B cell (primary cell): ENCODE measurements at regions not wholly inside any gene's neighbourhood (a gene's known extent, or its start where the extent isn't known, plus 50 kb on each side); places are given as distances from the start of the nearest gene placed in this dataset.

ENCODE experiments used
- ATAC-seq: fragments of 200-7000 bp; cut with Tn5 transposase; one replicate; pipeline ENCODE4 v1.10.0; 2021; ENCODE audit warnings: low read depth, mild to moderate bottlenecking, moderate number of reproducible peaks, moderate library complexity
- CTCF ChIA-PET: fragments of 350-600 bp; sonication (Branson Sonifier 250); formaldehyde crosslinking; loops from one replicate; lab custom pipeline; 2021; ENCODE audit warnings: antibody characterized with exemption, inconsistent platforms; lab: Charles Lee
- POLR2A ChIA-PET: fragments of 350-600 bp; sonication (Branson Sonifier 250); formaldehyde crosslinking; loops from one replicate; lab custom pipeline; 2021; ENCODE audit warnings: antibody characterized with exemption; lab: Charles Lee
- DNase-seq: peaks from one replicate; pipeline ENCODE4 v3.0.0; 2013
- H2AFZ ChIP-seq: 2 replicates; pipeline ENCODE4 v1.6.1; 2012; ENCODE audit warnings: mild to moderate bottlenecking, low read depth, low read length; ENCODE audit not compliant: insufficient read depth, poor library complexity, severe bottlenecking
- H3K27ac ChIP-seq, 2 donors: 1 replicate in 1 of 2; 2 replicates in 1 of 2; pipeline ENCODE4 v1.5.1; 2012 to 2013; ENCODE audit warnings: low read length in 2 of 2, mild to moderate bottlenecking in 2 of 2, moderate library complexity in 1 of 2
- H3K27me3 ChIP-seq, 4 experiments: fragments of 200-600 bp in 1 of 4; sonication (generic) in 1 of 4; replicated peaks in 1 of 4; 1 replicate in 2 of 4; 2 replicates in 2 of 4; pipeline versions ENCODE4 v1.6.1 to v1.7.0; 2013 to 2016; ENCODE audit warnings: low read length in 3 of 4, mild to moderate bottlenecking in 2 of 4, mixed read lengths in 1 of 4, moderate library complexity in 1 of 4; ENCODE audit not compliant: insufficient read depth in 4 of 4, control insufficient read depth in 3 of 4; ENCODE audit errors: control extremely low read depth in 1 of 4
- H3K36me3 ChIP-seq, 2 experiments: replicated peaks in 1 of 2; 1 replicate in 1 of 2; 2 replicates in 1 of 2; pipeline versions ENCODE4 v1.6.1 to v1.7.1; 2013; ENCODE audit warnings: low read length in 1 of 2; ENCODE audit not compliant: insufficient read depth in 2 of 2, control insufficient read depth in 1 of 2; ENCODE audit errors: control extremely low read depth in 1 of 2, extremely low read depth in 1 of 2
- H3K4me1 ChIP-seq, 2 donors: fragments of 200-600 bp in 1 of 2; sonication (generic) in 1 of 2; 1 replicate in 1 of 2; 2 replicates in 1 of 2; pipeline versions ENCODE4 v1.5.1 to v1.6.1; 2013 to 2017; ENCODE audit warnings: low read length in 2 of 2; ENCODE audit not compliant: control insufficient read depth in 2 of 2, insufficient read depth in 2 of 2
- H3K4me2 ChIP-seq: replicated peaks from 2 replicates; pipeline ENCODE3; 2012; ENCODE audit warnings: mild to moderate bottlenecking, low read depth, low read length; ENCODE audit not compliant: poor library complexity, severe bottlenecking
- H3K4me3 ChIP-seq, 5 experiments: fragments of 200-600 bp in 1 of 5; sonication (generic) in 1 of 5; 1 replicate in 3 of 5; 2 replicates in 2 of 5; pipeline versions ENCODE4 v1.5.1 to v1.7.0; 2011 to 2016; ENCODE audit warnings: low read length in 4 of 5, mild to moderate bottlenecking in 4 of 5, low read depth in 2 of 5, control low read depth in 1 of 5, moderate library complexity in 1 of 5; ENCODE audit not compliant: insufficient read depth in 1 of 5; ENCODE audit errors: control extremely low read depth in 1 of 5, extremely low read depth in 1 of 5
- H3K79me2 ChIP-seq: fragments of 200-600 bp; sonication (generic); one replicate; pipeline ENCODE4 v1.6.0; 2016; ENCODE audit warnings: low read length; ENCODE audit not compliant: control insufficient read depth, insufficient read depth
- H3K9ac ChIP-seq: fragments of 200-600 bp; sonication (generic); 2 replicates; pipeline ENCODE4 v1.6.1; 2017; ENCODE audit warnings: mild to moderate bottlenecking, low read length, moderate library complexity
- H3K9me3 ChIP-seq, 3 donors: one replicate each; pipeline versions ENCODE4 v1.6.1 to v1.7.1; 2013; ENCODE audit warnings: low read length in 2 of 3; ENCODE audit not compliant: control insufficient read depth in 2 of 3, insufficient read depth in 1 of 3; ENCODE audit errors: control extremely low read depth in 1 of 3
- H4K20me1 ChIP-seq: 2 replicates; pipeline ENCODE4 v1.6.0; 2012; ENCODE audit warnings: mild to moderate bottlenecking, low read length; ENCODE audit not compliant: insufficient read depth, control insufficient read depth, poor library complexity, severe bottlenecking
- H3K27ac Mint-ChIP-seq: one replicate; pipeline ENCODE4 v1.8.0; 2021; ENCODE audit warnings: mixed read lengths
- H3K27me3 Mint-ChIP-seq: one replicate; pipeline ENCODE4 v1.8.0; 2021; ENCODE audit warnings: mixed read lengths
- H3K4me1 Mint-ChIP-seq: one replicate; pipeline ENCODE4 v1.8.0; 2021; ENCODE audit warnings: mixed read lengths
- H3K4me3 Mint-ChIP-seq: one replicate; pipeline ENCODE4 v1.8.0; 2021; ENCODE audit warnings: mixed read lengths
- H3K9me3 Mint-ChIP-seq: one replicate; pipeline ENCODE4 v1.8.0; 2022; ENCODE audit warnings: mixed read lengths; ENCODE audit not compliant: insufficient read depth
- EZH2 ChIP-seq: IDR thresholded peaks from 2 replicates; pipeline ENCODE4 v1.6.1; 2012; ENCODE audit warnings: borderline replicate concordance, low read depth, mild to moderate bottlenecking, moderate library complexity, low read length; ENCODE audit not compliant: insufficient read depth, poor library complexity, severe bottlenecking
- WGBS: methylation state at CpG from one replicate; pipeline ENCODE4 v1.1.5; 2013; ENCODE audit warnings: missing lambda C conversion rate; ENCODE audit not compliant: insufficient coverage; 5-methylcytosine and 5-hydroxymethylcytosine counted together
- intact Hi-C: fragments of 100-400 bp; cut with micrococcal nuclease; formaldehyde crosslinking; loops from one replicate; pipeline ENCODE4 v1.10.0; 2022
- TF ChIP-seq, protein P1 (sequence below): fragments of 200-600 bp; IDR thresholded peaks from one replicate; pipeline ENCODE4 v1.8.0; 2022; ENCODE audit warnings: antibody characterized with exemption, mild to moderate bottlenecking

DNA sequence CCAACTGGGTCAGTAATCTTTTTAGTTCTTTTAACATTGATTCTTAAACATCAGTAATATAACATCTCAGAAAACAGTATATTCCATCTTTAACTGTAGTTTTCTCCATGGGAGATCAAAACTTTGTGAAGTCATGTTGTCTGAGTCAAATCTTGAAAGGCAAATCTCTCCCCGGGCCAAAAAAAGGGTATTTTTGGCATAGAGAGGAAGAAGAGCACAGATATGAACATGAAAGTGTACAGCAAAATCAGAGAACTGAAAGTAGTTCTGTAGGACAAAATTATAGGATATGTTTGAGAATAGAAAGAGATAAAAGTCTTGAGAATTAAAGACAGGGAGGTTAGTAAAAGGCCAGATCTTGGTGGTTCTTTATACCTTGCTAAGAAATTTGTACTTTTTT is 176.4 kb upstream of the GYPA start:
- ATAC-seq, result no peak
- ChIA-PET POLR2A (no interaction called here), CTCF (no interaction called here)
- Histone ChIP-seq H3K4me3 (no peak overlapping the region), H3K9ac (no peak overlapping the region), H3K4me2 (no peak overlapping the region), H2AFZ (no peak overlapping the region), H3K9me3 (peaks cover 5 to 15% (median 10%) of the 10 kb centered on the region in 3 donors), H3K27ac (no peak overlapping the region), H3K79me2 (no peaks in the 10 kb centered on the region), H3K4me1 (no peaks in the 10 kb centered on the region), H3K27me3 (no peaks in the 10 kb centered on the region), H4K20me1 (no peaks in the 10 kb centered on the region), H3K36me3 (no peaks in the 10 kb centered on the region)
- Mint-ChIP-seq H3K27me3 (no peaks in the 10 kb centered on the region), H3K27ac (no peak overlapping the region), H3K4me3 (no peak overlapping the region), H3K9me3 (peaks cover 7% of the 10 kb centered on the region), H3K4me1 (no peaks in the 10 kb centered on the region)
- WGBS, result no CpG with 5 or more reads among the region's 1 CpG
- TF ChIP-seq EZH2, result no peak
- TF ChIP-seq, protein P1, sequence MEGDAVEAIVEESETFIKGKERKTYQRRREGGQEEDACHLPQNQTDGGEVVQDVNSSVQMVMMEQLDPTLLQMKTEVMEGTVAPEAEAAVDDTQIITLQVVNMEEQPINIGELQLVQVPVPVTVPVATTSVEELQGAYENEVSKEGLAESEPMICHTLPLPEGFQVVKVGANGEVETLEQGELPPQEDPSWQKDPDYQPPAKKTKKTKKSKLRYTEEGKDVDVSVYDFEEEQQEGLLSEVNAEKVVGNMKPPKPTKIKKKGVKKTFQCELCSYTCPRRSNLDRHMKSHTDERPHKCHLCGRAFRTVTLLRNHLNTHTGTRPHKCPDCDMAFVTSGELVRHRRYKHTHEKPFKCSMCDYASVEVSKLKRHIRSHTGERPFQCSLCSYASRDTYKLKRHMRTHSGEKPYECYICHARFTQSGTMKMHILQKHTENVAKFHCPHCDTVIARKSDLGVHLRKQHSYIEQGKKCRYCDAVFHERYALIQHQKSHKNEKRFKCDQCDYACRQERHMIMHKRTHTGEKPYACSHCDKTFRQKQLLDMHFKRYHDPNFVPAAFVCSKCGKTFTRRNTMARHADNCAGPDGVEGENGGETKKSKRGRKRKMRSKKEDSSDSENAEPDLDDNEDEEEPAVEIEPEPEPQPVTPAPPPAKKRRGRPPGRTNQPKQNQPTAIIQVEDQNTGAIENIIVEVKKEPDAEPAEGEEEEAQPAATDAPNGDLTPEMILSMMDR, result no peak
- DNase-seq, result no peak
- intact Hi-C loops, result no loop called here

DNA sequence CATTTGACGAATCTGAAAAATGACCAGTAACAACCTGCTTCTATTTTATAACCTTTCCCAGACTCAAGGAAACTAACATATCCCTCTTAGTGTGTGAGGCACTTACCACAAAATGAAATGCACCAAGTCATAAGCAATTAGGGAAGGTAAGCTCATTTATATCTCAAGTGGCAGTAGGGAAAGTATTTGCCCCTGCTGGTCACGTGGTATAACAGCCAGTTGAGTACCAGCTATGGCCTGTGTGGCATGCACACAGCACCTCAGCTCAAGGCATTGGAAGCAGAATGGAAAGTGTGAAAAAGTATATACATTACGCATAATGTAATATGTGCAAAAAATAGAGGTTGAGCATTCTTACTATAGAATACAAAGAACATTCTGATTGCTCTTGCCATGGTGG is 178.3 kb upstream of the GYPA start:
- Histone ChIP-seq H3K36me3 (no peaks in the 10 kb centered on the region), H3K9ac (no peak overlapping the region), H3K4me3 (no peak overlapping the region), H3K4me1 (no peaks in the 10 kb centered on the region), H3K9me3 (peaks cover 5 to 10% (median 8%) of the 10 kb centered on the region in 3 donors), H2AFZ (no peak overlapping the region), H4K20me1 (no peaks in the 10 kb centered on the region), H3K27me3 (no peaks in the 10 kb centered on the region), H3K79me2 (no peaks in the 10 kb centered on the region), H3K4me2 (no peak overlapping the region), H3K27ac (no peak overlapping the region)
- no peak overlapping the region for H3K4me3 Mint-ChIP-seq
- ChIA-PET CTCF (no interaction called here), POLR2A (no interaction called here)
- TF ChIP-seq, protein P1, result no peak
- no peak for TF ChIP-seq EZH2
- H3K27me3 Mint-ChIP-seq, result no peaks in the 10 kb centered on the region
- no peaks in the 10 kb centered on the region for H3K4me1 Mint-ChIP-seq
- H3K9me3 Mint-ChIP-seq, result peaks cover 7% of the 10 kb centered on the region
- WGBS, result 36% methylated on average over 1 of the region's 3 CpGs
- intact Hi-C loops, result no loop called here
- no peak overlapping the region for H3K27ac Mint-ChIP-seq
- no peak for DNase-seq
- no peak for ATAC-seq
